ENCODE measurements at regions not wholly inside any gene's neighbourhood (a gene's known extent, or its start where the extent isn't known, plus 50 kb on each side); places are given as distances from the start of the nearest gene placed in this dataset.
"Not testable (repeated sequence)": the region's sequence is repeated elsewhere in the genome, so short reads cannot be mapped to it uniquely, and the experiment has no call there.

DNA sequence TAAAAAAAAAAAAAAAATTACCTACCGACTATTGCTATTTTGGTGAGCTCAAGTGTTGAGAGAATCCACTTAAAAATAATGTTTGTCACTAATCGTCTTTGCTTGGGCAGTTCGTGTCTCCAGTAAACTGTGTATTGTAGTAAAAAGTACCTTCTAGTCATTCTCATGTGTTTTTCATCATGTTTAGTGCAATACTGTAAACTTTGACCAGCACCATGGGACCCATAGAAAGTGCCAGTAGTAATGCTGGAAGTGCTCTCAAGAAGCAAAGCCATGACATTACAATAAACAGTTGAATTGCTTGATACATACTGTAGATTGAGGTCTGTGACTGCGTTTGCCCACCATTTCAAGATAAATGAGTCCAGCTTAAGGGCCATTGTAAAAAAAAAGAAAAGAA is 395.2 kb downstream of the BCKDHB start:
- ChIA-PET POLR2A (no interaction called here), CTCF (no interaction called here)
- peaks cover 27% of the 10 kb centered on the region for H3K4me1 Mint-ChIP-seq
- H3K4me3 Mint-ChIP-seq: no peak overlapping the region
- peaks cover 10% of the 10 kb centered on the region for H3K9me3 Mint-ChIP-seq
- TF ChIP-seq, protein P1, sequence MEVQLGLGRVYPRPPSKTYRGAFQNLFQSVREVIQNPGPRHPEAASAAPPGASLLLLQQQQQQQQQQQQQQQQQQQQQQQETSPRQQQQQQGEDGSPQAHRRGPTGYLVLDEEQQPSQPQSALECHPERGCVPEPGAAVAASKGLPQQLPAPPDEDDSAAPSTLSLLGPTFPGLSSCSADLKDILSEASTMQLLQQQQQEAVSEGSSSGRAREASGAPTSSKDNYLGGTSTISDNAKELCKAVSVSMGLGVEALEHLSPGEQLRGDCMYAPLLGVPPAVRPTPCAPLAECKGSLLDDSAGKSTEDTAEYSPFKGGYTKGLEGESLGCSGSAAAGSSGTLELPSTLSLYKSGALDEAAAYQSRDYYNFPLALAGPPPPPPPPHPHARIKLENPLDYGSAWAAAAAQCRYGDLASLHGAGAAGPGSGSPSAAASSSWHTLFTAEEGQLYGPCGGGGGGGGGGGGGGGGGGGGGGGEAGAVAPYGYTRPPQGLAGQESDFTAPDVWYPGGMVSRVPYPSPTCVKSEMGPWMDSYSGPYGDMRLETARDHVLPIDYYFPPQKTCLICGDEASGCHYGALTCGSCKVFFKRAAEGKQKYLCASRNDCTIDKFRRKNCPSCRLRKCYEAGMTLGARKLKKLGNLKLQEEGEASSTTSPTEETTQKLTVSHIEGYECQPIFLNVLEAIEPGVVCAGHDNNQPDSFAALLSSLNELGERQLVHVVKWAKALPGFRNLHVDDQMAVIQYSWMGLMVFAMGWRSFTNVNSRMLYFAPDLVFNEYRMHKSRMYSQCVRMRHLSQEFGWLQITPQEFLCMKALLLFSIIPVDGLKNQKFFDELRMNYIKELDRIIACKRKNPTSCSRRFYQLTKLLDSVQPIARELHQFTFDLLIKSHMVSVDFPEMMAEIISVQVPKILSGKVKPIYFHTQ (CRISPR knock-in tag; IDR thresholded peaks at IDR 0.05): no peak
- TF ChIP-seq ZNF396 (CRISPR knock-in tag; IDR thresholded peaks at IDR 0.05; ENCODE audit: borderline replicate concordance): no peak
- TF ChIP-seq FOXJ3 (CRISPR knock-in tag; IDR thresholded peaks at IDR 0.05; ENCODE audit: borderline replicate concordance): no peak
- TF ChIP-seq NR1H2 (CRISPR knock-in tag; IDR thresholded peaks at IDR 0.05): no peak
- TF ChIP-seq, protein P2, sequence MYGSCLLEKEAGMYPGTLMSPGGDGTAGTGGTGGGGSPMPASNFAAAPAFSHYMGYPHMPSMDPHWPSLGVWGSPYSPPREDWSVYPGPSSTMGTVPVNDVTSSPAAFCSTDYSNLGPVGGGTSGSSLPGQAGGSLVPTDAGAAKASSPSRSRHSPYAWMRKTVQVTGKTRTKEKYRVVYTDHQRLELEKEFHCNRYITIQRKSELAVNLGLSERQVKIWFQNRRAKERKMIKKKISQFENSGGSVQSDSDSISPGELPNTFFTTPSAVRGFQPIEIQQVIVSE (CRISPR knock-in tag; IDR thresholded peaks at IDR 0.05; ENCODE audit: borderline replicate concordance): no peak
- TF ChIP-seq, protein P3, sequence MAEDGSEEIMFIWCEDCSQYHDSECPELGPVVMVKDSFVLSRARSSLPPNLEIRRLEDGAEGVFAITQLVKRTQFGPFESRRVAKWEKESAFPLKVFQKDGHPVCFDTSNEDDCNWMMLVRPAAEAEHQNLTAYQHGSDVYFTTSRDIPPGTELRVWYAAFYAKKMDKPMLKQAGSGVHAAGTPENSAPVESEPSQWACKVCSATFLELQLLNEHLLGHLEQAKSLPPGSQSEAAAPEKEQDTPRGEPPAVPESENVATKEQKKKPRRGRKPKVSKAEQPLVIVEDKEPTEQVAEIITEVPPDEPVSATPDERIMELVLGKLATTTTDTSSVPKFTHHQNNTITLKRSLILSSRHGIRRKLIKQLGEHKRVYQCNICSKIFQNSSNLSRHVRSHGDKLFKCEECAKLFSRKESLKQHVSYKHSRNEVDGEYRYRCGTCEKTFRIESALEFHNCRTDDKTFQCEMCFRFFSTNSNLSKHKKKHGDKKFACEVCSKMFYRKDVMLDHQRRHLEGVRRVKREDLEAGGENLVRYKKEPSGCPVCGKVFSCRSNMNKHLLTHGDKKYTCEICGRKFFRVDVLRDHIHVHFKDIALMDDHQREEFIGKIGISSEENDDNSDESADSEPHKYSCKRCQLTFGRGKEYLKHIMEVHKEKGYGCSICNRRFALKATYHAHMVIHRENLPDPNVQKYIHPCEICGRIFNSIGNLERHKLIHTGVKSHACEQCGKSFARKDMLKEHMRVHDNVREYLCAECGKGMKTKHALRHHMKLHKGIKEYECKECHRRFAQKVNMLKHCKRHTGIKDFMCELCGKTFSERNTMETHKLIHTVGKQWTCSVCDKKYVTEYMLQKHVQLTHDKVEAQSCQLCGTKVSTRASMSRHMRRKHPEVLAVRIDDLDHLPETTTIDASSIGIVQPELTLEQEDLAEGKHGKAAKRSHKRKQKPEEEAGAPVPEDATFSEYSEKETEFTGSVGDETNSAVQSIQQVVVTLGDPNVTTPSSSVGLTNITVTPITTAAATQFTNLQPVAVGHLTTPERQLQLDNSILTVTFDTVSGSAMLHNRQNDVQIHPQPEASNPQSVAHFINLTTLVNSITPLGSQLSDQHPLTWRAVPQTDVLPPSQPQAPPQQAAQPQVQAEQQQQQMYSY (CRISPR knock-in tag; IDR thresholded peaks at IDR 0.05): no peak
- no peak for TF ChIP-seq NFATC4 (CRISPR knock-in tag; IDR thresholded peaks at IDR 0.05)
- no peaks in the 10 kb centered on the region; the same call in none of the 2 replicates for H3K27me3 Mint-ChIP-seq (ENCODE audit: low read depth)
- no peak for DNase-seq (ENCODE audit: low spot score)
- no peak overlapping the region for H3K27ac Mint-ChIP-seq
- ATAC-seq: no peak
- peaks cover 9% of the 10 kb centered on the region for H3K36me3 Mint-ChIP-seq

DNA sequence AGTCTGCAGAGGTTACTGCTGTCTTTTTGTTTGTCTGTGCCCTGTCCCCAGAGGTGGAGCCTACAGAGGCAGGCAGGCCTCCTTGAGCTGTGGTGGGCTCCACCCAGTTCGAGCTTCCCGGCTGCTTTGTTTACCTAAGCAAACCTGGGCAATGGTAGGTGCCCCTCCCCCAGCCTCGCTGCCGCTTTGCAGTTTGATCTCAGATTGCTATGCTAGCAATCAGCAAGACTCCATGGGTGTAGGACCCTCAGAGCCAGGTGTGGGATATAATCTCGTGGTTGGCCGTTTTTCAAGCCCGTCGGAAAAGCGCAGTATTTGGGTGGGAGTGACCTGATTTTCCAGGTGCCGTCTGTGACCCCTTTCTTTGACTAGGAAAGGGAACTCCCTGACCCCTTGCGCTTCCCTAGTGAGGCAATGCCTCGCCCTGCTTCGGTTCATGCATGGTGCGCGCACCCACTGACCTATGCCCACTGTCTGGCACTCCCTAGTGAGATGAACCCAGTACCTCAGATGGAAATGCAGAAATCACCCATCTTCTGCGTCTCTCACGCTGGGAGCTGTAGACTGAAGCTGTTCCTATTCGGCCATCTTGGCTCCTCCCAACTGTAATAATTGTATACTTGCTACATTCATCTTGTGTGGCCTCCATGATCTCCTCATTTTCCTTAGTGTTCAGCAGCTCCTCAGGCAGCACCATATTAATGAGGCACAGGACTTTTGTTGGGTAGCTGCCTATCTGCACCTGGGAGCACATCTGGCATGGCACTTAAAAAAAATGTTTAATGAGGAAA is 391.4 kb downstream of the BCKDHB start:
- CTCF ChIA-PET; ATAC-seq; H3K27ac Mint-ChIP-seq; H3K27me3 Mint-ChIP-seq (ENCODE audit: low read depth): not testable (repeated sequence)
- peak; percentile 47 for DNase-seq (ENCODE audit: low spot score)
- Mint-ChIP-seq H3K36me3 (peaks cover 23% of the 10 kb centered on the region), H3K9me3 (peaks cover 24% of the 10 kb centered on the region), H3K4me3 (peak overlapping the region; percentile 47), H3K4me1 (peaks cover 29% of the 10 kb centered on the region)
- POLR2A ChIA-PET: interaction anchor here (0.6 kb wide), 1 partner anchor 168 kb away, joined by 3 read pairs; no protein-coding TSS in a partner anchor

DNA sequence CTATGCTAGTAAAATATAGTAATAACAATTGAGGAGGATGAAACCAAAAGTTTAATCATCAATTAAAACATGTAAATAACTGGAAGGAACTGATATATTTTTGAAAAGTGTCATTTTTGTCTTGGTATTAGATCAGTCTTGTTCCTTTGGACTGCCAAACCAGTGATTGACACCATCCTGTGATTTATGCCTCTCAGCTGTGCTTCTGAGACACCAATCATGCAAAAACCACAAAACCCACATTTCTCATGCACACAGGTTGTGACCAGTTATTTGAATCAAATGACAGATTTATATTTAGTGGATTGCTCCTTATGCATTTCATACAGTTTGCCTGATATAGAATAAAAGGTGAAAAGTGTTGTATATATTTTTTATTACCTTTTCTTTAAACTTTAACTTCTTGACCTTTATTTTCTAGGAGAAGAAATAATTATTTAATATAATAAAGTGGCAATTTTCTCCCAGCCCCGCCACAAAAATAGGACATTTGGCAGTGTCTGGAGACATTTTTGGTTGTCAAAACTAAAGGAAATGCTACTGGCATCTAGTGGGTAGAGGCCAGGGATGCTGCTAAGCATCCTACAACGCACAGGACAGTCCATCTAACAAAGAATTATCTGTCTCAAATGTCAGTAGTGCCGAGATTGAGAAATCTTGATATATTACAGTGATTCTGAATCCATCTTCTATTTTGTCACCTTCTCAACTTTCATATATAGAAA is 383.6 kb downstream of the BCKDHB start:
- ATAC-seq: no peak
- TF ChIP-seq, protein P4, sequence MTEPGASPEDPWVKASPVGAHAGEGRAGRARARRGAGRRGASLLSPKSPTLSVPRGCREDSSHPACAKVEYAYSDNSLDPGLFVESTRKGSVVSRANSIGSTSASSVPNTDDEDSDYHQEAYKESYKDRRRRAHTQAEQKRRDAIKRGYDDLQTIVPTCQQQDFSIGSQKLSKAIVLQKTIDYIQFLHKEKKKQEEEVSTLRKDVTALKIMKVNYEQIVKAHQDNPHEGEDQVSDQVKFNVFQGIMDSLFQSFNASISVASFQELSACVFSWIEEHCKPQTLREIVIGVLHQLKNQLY (CRISPR knock-in tag; IDR thresholded peaks at IDR 0.05): no peak
- TF ChIP-seq ZNF317 (CRISPR knock-in tag; IDR thresholded peaks at IDR 0.05; ENCODE audit: borderline replicate concordance, low read depth) (no peak), HMGA2 (CRISPR knock-in tag; IDR thresholded peaks at IDR 0.05) (no peak), CREB1 (CRISPR knock-in tag; IDR thresholded peaks at IDR 0.05) (no peak), ZNF423 (CRISPR knock-in tag; IDR thresholded peaks at IDR 0.05) (no peak), FOXK1 (CRISPR knock-in tag; IDR thresholded peaks at IDR 0.05) (no peak), GRHL2 (CRISPR knock-in tag; IDR thresholded peaks at IDR 0.05; ENCODE audit: insufficient replicate concordance, severe bottlenecking) (no peak), TCF7 (CRISPR knock-in tag; IDR thresholded peaks at IDR 0.05; ENCODE audit: low read depth) (no peak), CREM (CRISPR knock-in tag; IDR thresholded peaks at IDR 0.05) (no peak), SMAD4 (CRISPR knock-in tag; IDR thresholded peaks at IDR 0.05) (no peak), IRF2 (CRISPR knock-in tag; IDR thresholded peaks at IDR 0.05; ENCODE audit: borderline replicate concordance, low read depth) (no peak), MYBL2 (CRISPR knock-in tag; IDR thresholded peaks at IDR 0.05) (no peak)
- TF ChIP-seq, protein P5, sequence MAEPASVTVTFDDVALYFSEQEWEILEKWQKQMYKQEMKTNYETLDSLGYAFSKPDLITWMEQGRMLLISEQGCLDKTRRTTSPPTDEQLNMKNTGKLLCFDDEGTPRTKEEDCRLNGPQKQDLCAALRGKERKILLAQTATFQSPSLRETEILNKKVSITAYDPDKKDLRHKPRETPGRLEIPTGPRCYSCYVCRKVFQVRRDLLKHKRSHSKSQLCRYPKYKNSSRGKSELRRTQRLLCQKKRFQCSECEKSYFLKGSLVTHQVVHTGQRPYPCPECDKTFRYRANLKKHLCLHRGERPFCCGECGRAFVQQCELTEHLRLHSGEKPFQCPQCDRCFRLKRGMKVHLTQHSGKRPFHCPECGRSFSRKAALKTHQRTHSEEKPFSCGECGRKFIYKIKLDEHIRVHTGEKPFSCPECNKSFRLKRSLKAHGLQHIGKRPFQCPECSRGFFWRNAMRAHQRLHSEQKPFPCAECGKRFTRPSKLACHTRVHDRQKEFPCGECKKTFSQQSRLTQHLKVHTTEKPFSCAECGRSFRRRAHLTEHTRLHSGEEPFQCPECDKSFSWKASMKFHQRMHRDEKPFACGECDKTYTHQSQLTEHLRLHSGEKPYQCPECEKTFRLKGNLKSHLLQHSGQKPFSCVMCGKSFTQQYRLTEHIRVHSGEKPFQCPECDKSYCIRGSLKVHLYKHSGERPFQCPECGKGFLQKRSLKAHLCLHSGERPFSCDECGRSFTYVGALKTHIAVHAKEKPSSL (CRISPR knock-in tag; conservative IDR thresholded peaks at IDR 0.05): no peak

More for the DNA sequence above, 383.6 kb downstream of the BCKDHB start:
- H3K27ac Mint-ChIP-seq: no peak overlapping the region
- H3K36me3 Mint-ChIP-seq: peaks cover 5% of the 10 kb centered on the region
- CTCF ChIA-PET: no interaction called here
- no peaks in the 10 kb centered on the region for H3K27me3 Mint-ChIP-seq (ENCODE audit: low read depth)
- peaks cover 11% of the 10 kb centered on the region for H3K9me3 Mint-ChIP-seq
- peaks cover 11% of the 10 kb centered on the region for H3K4me1 Mint-ChIP-seq
- no peak overlapping the region for H3K4me3 Mint-ChIP-seq
- no peak for DNase-seq (ENCODE audit: low spot score)
- POLR2A ChIA-PET: no interaction called here

Data from WTC11 (cell line).